VCaP (cell line): ENCODE measurements at regions not wholly inside any gene's neighbourhood (a gene's known extent, or its start where the extent isn't known, plus 50 kb on each side); places are given as distances from the start of the nearest gene placed in this dataset.

ENCODE experiments used
- H3K27ac ChIP-seq: fragments of 450-650 bp; 2 replicates; pipeline ENCODE4 v1.5.1; 2017
- TF ChIP-seq, protein P1 (sequence below): fragments of 450-650 bp; conservative IDR thresholded peaks from 2 replicates; pipeline ENCODE4 v1.5.1; 2017; ENCODE audit warnings: mild to moderate bottlenecking, moderate library complexity

DNA sequence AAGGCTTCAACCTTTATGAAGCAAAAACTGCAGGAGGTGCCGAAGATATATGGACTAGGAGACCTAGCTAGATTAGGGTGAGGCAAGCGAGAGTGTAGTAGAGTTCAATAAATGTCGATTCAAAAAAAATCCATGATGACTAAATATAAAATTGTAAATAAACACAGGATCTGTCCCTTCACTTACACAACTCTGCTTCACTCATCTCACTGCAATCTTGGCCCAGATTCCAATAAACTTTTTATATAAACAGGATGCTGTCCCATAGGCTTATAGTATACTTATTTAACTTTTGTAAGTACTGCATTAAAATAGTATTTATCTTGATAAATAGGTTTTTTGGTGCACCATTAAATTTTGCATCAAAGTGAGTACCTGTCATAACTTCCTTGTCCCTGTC is 648.4 kb upstream of the NRSN1 start:
- TF ChIP-seq, protein P1, sequence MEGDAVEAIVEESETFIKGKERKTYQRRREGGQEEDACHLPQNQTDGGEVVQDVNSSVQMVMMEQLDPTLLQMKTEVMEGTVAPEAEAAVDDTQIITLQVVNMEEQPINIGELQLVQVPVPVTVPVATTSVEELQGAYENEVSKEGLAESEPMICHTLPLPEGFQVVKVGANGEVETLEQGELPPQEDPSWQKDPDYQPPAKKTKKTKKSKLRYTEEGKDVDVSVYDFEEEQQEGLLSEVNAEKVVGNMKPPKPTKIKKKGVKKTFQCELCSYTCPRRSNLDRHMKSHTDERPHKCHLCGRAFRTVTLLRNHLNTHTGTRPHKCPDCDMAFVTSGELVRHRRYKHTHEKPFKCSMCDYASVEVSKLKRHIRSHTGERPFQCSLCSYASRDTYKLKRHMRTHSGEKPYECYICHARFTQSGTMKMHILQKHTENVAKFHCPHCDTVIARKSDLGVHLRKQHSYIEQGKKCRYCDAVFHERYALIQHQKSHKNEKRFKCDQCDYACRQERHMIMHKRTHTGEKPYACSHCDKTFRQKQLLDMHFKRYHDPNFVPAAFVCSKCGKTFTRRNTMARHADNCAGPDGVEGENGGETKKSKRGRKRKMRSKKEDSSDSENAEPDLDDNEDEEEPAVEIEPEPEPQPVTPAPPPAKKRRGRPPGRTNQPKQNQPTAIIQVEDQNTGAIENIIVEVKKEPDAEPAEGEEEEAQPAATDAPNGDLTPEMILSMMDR = no peak
- no peak overlapping the region for H3K27ac ChIP-seq

DNA sequence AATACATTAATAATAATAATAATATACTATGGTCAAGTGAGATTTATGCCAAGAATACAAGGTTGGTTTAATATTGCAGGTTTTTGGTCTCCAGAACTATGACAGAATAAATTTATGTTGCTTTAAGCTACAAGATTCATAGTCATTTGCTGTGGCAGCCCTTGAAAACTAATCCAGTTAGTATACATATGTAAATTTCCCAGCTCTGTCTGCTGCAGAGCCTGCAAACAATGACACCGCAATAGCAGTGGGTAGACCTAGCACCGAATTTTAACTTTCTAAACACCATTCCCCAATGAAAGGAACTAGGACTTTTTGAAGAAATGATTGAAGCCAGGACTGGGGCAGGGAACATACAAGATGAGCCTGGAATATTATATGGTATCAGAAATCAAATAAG is 647.7 kb upstream of the NRSN1 start:
- H3K27ac ChIP-seq = no peak overlapping the region
- TF ChIP-seq, protein P1 = no peak

DNA sequence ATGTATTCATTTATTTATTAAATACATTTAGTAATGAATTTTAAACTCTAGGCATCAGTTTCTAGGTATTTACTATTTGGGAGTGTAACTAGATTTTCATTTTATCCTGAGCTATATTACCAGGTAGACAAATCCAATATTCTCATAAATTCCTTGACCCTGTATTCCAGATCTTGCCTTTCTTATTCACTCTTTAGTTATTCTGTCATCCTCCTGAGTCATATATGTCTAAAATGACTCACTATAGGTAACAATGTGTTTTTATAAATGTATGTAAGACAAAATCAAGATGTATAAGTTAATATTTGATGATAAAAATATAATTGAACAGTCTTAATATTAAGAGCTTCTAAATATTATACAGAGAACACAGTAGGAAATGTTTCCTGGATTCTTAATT is 642.1 kb upstream of the NRSN1 start:
- H3K27ac ChIP-seq = no peak overlapping the region
- TF ChIP-seq, protein P1 = no peak

DNA sequence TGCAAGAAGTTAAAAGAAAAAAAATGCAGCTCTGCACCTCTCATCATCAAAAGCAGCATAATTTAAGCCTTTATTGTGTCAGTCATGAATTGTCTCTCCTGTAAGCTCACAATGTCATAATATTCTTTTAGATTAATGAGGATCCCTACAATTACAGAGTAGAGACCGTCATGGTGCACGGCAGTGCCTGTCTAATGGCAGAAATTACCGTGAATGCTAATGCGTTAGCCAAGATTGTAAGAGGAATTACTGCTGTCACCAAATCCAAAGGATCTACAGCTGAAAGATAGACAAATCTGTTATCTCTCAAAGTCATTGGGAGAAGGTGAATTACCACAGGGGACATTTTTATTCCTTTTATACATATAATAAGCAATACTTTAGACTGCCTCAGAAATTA is 631.6 kb upstream of the NRSN1 start:
- TF ChIP-seq, protein P1 = no peak
- no peak overlapping the region for H3K27ac ChIP-seq

DNA sequence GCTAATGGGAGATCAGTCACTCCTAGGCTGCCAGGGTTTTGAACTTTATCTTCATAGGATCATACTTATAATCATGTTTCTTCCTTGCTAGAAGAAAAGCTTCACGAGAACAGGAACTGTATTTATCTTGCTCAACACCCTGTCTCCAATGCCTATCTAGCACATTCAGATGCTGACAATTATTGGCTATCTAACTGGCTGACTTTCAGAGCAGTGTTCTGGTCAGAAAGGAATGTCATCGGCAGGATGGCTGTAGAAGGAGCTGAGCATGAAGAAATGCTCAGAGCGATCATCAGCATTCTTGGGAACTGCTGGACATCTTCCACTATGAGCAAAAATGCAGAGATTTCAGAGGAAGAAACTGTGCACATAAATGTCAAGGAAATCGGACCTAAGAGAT is 628.0 kb upstream of the NRSN1 start:
- TF ChIP-seq, protein P1 = no peak
- no peak overlapping the region for H3K27ac ChIP-seq

DNA sequence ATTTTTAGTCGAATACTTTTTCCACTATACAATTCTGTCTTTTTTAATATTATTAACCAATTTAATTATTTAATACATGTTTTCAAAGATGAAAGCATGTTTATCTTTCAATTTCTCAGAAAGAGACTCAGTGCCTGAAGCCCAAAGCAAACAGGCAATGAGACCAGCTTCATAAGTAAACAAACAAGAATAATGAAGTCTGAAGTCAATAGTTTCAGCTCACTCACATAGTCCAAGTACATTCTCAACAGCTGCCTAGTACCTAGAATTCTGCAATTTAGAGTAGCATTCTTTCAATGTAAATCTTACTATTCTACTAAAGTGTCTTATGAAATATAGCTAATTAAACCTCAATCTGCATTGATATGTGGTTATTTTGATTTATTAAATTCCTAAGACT is 626.5 kb upstream of the NRSN1 start:
- no peak overlapping the region for H3K27ac ChIP-seq
- TF ChIP-seq, protein P1 = no peak

DNA sequence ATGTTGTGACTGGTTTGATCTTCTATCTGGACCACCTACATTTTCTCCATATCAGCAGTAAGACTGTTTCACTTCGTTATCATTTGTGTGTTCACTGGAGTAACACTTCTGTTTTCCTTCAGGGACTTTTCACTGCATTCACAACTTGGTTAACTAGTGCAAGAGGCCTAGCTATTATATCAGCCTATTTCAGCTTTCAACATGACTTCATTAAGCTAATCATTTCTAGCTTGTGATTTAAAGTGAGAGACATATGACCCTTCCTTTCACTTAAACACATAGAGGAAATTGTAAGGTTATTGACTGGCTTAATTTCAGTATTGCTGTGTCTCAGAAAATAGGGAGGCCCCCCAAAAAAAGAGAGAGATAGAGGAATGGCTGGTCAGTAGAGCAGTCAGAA is 622.8 kb upstream of the NRSN1 start:
- TF ChIP-seq, protein P1 = no peak
- H3K27ac ChIP-seq = no peak overlapping the region

DNA sequence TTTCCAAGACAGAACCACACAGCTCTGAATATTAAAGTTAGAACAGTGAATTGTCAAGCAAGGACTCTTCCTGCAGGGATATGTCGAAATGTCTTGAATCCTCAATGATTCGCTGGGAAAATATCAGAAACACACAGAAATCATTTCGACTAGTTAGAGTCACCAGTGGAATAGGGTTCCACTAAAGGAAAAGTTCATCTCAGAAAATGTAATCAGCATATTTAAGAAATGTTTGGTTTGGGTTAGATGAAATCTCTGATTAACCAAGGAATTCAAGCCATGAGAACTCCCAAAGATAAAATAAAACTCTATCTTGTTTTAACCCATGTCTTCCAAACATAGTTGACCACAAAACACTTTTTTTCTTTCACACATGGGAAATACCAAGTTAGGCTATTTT is 621.0 kb upstream of the NRSN1 start:
- no peak overlapping the region for H3K27ac ChIP-seq
- TF ChIP-seq, protein P1 = no peak
